Tongue (tissue), 1 donor: ENCODE measurements at regions not wholly inside any gene's neighbourhood (a gene's known extent, or its start where the extent isn't known, plus 50 kb on each side); places are given as distances from the start of the nearest gene placed in this dataset.

Experiments
- DNase-seq: peaks from one replicate; pipeline ENCODE4 v3.0.0-alpha.2; 2015

- DNase-seq, result peak; percentile 11
These were observed 1936.8 kb upstream of the SEL1L start for GRCh38 chr14:83470466-83470865.

GRCh38 chr14:83470959-83471695, 1937.5 kb upstream of the SEL1L start:
- no peak for DNase-seq

GRCh38 chr14:83473416-83474235, 1940.0 kb upstream of the SEL1L start:
- DNase-seq, result no peak

GRCh38 chr14:83478741-83479140, 1945.1 kb upstream of the SEL1L start:
- DNase-seq, result no peak

GRCh38 chr14:83483063-83483462, 1949.4 kb upstream of the SEL1L start:
- DNase-seq, result peak; percentile 1

GRCh38 chr14:83485591-83485990, 1951.9 kb upstream of the SEL1L start:
- no peak for DNase-seq

GRCh38 chr14:83491091-83491490, 1957.4 kb upstream of the SEL1L start:
- no peak for DNase-seq

GRCh38 chr14:83520837-83521236, 1987.2 kb upstream of the SEL1L start:
- DNase-seq, result peak; percentile 4

GRCh38 chr14:83529531-83529930, 1995.9 kb upstream of the SEL1L start:
- DNase-seq, result no peak

GRCh38 chr14:83533734-83534133, 1996.2 kb upstream of the FLRT2 start:
- no peak for DNase-seq

- no peak for DNase-seq
These were observed 1994.9 kb upstream of the FLRT2 start for GRCh38 chr14:83534995-83535394.

- no peak for DNase-seq
These were observed 1994.5 kb upstream of the FLRT2 start for GRCh38 chr14:83535444-83535843.

- no peak for DNase-seq
These were observed 1988.8 kb upstream of the FLRT2 start for GRCh38 chr14:83541147-83541546.

- DNase-seq, result no peak
These were observed 1981.7 kb upstream of the FLRT2 start for GRCh38 chr14:83548061-83548839.

- DNase-seq, result no peak
These were observed 1973.9 kb upstream of the FLRT2 start for GRCh38 chr14:83556065-83556464.

- no peak for DNase-seq
These were observed 1973.0 kb upstream of the FLRT2 start for GRCh38 chr14:83556746-83557453.

GRCh38 chr14:83558946-83559345, 1971.0 kb upstream of the FLRT2 start:
- DNase-seq, result no peak

- DNase-seq, result no peak
These were observed 1970.2 kb upstream of the FLRT2 start for GRCh38 chr14:83559721-83560120.

- DNase-seq, result no peak
These were observed 1968.7 kb upstream of the FLRT2 start for GRCh38 chr14:83561261-83561660.

GRCh38 chr14:83566567-83566966, 1963.4 kb upstream of the FLRT2 start:
- DNase-seq, result no peak

GRCh38 chr14:83568141-83568540, 1961.8 kb upstream of the FLRT2 start:
- DNase-seq, result no peak

GRCh38 chr14:83575301-83575700, 1954.6 kb upstream of the FLRT2 start:
- no peak for DNase-seq
